ENCODE measurements at regions not wholly inside any gene's neighbourhood (a gene's known extent, or its start where the extent isn't known, plus 50 kb on each side); places are given as distances from the start of the nearest gene placed in this dataset.

DNA sequence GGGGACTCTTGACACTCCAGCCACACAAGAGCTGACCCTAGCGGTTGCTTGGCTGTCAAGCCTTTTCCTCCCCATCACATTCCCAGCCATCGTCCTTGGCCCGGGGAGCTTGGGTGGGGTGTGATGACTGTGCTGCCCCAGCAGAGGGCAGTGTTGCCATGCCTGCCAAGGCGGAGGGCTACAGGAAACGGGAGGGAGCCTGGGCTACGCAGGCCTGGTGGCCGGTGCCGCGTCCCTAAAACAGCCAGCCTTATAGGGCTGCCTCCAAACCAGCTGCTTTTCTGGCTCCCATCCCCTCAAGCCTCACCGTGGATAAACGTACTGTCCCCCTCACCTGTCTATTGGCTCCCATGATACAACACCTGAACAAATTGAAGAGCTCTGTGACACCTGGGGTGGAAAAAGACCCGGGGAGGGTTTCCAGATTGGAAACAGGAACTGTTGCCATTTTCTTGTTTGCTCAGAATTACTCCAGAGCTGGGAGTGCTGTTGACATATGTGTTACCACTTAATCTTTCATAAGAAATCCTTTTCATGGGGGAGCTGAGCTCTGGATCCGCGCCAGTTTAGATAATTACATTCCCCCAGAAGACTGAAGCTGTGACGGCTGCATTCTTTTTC is 72.8 kb upstream of the ASTN2 start:
- DNase-seq (ENCODE audit: low read depth, low spot score), result peak; percentile 86

DNA sequence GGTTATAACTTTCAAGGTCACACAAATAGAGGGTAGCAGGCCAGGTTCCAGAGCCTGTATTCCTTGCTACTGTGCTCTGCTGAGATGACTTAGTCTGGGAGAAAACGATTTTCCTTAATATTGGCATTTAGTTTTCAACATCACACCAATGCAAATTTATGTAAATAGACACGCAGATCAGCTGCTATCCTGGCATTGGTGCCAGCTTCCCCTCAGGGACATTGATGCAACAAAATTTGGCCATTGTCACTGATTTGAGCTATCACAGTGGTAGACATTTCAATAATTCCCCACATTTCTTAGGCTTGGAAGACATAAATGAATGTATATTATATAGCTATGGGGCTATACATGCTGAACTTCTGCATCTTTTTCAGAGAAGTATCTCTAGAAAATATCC is 71.6 kb upstream of the ASTN2 start:
- no peak for DNase-seq (ENCODE audit: low read depth, low spot score)

DNA sequence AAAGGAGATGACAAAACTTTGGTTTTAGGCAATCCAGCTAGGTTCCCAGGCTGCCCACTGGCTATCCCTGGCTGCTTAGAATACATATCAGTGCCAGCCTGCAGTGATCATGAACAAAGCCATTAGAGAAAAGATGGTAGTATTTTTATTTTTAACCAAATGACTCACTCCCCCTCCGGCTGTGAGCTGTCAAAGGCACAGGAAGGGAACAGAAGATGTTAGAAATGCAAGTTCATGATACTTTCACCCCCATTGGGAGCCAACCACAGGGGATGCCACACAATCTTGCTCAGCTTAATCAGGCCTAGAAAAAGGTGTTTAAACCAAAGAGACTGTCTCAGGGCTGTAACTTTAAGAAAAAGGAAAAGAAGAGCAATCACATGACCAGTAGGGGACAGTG is 70.3 kb upstream of the ASTN2 start:
- peak; percentile 29 for DNase-seq (ENCODE audit: low read depth, low spot score)

DNA sequence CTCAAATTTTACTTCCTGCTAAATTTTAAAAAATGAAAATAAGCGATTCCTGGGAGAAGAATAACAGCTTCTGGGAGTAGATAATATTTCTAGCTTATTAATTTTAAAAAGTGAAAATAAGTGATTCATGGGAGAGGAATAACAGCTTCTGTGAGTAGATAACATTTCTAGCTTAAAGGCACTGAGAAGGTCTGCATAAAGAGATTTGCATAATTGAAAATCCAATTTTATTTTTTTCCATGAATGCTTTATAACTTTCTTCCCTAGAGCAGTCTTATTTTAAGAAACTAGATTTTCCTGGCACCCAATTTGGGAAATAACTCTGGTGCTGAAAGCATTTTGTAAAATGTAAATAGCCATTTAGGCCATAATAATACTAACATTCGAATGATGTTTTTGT is 65.9 kb upstream of the ASTN2 start:
- no peak for DNase-seq (ENCODE audit: low read depth, low spot score)

DNA sequence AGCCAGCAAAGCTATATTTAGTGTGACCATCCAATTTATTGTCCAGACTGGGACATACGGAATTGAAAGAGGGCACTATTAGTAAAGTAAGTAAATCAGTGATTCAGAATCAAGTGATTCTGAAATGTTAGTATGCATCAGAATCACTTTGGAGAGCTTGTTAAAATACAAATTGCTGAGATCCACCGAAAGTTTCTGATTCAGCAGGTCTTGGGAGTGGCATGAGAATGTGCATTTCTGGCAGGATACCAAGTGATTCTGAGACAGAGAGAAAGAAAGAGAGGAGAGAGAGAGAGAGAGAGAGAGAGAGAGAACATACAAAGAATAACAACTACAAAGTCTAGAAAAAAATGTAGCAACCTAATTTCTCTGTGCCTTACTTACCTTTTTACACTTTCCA is 65.4 kb upstream of the ASTN2 start:
- DNase-seq (ENCODE audit: low read depth, low spot score), result no peak

DNA sequence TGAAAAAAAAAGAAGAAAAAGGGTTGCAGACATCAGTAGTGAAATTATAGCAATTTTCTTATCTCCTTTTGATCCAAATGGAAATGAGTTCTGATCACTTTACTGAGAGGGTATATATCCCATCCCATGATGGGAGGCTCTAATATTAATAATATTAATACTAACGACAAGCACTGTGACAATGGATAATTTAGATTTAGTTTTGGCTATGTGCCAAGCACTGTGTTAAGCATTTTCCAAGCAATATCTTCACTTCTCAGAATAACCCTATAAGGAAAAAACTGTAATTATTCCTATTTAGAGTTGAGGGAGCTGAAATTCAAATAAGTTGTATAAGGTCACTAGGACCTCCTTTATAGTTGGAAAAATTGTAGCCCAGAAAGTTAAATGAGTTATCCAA is 58.4 kb upstream of the ASTN2 start:
- DNase-seq (ENCODE audit: low read depth, low spot score), result no peak

DNA sequence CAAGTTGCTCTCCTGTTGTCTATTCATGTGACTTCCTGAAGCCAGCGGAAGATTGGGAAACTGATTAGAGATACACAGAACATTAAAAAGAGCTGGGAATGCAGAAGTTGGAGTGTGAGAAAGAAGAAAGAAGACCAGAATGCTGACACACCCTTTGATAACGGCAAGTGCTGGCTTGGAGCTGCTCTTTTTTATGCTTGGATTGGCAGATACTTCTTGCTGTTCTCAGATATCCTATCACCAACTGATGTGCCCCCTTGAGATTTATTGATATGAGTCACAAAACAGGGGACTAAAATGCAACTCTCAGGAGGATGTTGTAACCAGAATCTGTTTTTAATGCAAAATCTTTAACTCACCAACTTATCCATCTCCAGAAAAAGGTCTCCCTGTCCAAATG is 56.0 kb upstream of the ASTN2 start:
- no peak for DNase-seq (ENCODE audit: low read depth, low spot score)

DNA sequence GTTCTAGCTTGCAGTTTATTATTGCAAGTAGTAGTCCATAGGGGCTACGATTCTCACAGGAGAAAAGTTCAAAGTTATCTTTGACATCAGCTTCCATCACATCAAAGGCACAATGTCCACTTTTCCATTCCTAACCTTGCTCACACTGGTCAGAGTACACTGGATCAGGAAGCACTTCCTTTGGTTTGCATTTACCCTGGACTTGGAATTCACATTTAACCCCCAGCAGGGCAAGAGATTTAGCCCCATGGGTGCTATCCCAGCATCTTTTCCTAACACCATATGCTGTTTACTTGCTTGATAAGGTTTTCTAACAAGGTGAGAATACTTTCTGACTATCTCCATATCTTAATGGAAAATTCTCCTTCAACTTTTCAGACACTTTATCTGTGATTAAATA is 55.6 kb upstream of the ASTN2 start:
- DNase-seq (ENCODE audit: low read depth, low spot score), result no peak

DNA sequence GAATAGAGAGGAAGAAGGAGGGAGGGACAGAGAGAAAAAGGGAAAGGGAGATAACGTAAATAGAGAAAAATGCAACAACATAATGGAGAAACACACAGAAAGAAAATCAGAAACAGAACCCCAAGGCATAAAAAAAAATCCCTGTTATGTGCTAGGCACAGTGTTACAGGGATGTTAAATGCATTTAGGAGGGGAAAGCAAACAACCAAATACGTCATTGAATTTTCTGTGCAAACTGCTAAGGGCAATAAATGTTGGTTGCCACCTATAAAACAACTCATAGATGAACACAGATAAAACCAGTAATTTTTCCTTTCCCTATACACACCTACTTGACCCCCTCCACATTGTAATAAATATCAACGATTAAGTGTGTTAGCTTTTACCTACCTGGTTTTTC is 51.3 kb upstream of the ASTN2 start:
- no peak for DNase-seq (ENCODE audit: low read depth, low spot score)

DNA sequence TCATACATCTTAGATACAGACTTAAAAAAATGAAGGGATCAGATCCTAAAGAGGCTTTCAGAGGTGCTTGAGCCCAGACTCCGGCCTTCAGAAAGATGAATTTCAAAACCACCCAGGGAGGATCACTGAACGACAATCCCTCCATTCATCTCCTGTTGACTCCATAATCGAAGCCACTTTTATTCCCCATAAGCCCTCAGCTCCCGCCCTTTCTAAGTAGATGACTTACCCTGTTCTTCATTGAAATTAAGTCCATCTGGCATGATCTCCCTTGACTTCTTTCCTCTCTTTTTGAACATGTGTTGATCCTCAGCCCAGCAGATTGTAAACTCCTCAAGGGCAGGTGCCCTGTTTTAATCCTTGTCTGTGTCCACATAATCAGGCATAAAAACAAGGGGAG is 50.8 kb upstream of the ASTN2 start:
- DNase-seq (ENCODE audit: low read depth, low spot score), result no peak

DNA sequence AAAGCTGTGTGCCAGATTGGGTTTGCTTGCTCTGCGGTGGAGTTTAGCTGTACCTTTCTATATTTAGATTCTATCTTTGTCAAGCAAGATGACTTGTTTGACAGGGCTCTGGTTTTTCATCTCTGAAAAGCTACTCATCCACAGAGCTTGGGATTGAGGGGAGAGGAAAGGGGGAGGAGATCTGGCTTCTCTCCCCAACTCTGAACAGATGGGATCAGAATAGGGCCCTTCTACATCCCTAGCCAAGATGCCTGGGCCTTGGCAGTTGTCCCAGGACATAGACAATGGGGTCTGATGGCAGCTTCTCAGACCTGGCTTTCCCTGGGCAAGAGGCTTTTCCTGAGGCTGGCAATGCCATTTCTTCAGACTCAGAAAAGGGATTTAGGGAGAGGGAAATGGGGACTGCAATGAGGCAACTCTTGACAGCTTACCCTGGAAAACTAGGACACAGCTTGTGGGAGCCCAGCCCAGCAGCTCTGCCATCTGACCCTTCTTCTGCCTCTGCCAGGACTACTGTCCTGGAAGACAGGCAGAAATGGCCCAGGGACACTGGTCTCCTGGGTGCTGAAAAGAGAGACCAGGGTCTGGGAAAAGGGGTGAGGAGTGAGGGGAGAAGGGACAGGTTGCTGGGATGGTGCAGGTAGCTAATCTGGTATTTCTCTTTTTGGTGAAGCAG is 50.2 kb upstream of the ASTN2 start:
- DNase-seq (ENCODE audit: low read depth, low spot score), result peak; percentile 8

All from astrocyte of the hippocampus (primary cell).